ENCODE measurements at regions not wholly inside any gene's neighbourhood (a gene's known extent, or its start where the extent isn't known, plus 50 kb on each side); places are given as distances from the start of the nearest gene placed in this dataset.

DNA sequence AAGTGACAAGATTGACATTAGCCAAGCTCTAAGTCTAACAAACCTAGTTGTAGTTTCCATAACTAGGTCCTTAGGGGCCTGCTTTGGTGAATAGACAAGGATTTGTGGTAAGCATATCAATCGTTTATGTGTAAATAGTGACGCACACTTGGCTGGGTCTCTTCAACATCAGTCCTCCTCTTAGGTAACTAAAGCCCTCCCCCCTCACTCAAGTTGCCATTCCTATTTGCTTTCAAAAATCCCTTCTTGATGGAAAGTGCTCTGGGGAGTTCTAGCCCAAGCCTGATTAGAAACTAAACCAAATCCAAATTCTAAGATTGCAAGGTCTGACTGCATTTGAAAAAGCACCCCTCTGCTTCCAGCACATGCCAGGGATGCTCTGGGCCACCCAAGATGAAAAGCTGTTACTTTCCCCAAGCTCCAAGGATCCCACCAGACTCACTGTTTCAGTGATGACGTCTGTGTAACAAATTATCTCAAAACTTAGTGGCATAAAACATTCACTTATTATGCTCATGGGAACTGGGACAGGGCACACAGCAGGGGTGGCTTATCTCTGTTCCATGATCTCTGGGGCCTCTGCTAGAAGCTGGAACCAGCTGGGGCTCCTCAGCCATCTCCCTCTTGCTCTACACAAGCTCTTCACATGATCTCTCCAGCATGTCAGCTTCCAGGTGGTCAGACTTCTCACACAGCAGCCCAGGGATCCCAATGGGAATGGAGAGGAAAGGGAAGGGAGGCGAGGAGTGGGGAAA, 74.1 kb downstream of the RRAGC start:
- TF ChIP-seq CTCF (IDR thresholded peaks at IDR 0.05), result no peak
- TF ChIP-seq EP300 (IDR thresholded peaks at IDR 0.05), result no peak
